ENCODE measurements at regions not wholly inside any gene's neighbourhood (a gene's known extent, or its start where the extent isn't known, plus 50 kb on each side); places are given as distances from the start of the nearest gene placed in this dataset.

DNA sequence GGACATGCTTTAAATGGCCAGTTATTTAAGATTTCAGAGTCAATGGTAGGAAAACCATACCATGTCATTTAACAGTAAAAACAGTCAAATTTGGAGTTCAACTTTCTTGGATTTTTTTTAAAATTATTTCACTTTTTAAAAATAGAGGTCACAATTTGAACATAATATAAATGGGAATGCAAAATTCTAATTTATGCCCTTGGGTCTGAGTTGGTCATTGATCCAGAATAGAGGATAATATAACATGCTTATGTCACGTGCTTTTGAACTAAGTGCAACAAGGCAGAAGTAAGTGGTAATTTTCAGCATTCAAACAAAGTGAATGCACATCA lies 113.1 kb upstream of the SLC35F3 start:
- TF ChIP-seq NFRKB (IDR thresholded peaks at IDR 0.05) (no peak), BHLHE40 (IDR thresholded peaks at IDR 0.05; ENCODE audit: borderline replicate concordance) (no peak), SP1 (IDR thresholded peaks at IDR 0.05) (no peak), FOXA1 (IDR thresholded peaks at IDR 0.05) (no peak), CTBP1 (IDR thresholded peaks at IDR 0.05; ENCODE audit: borderline replicate concordance) (no peak), FOXM1 (IDR thresholded peaks at IDR 0.05; ENCODE audit: borderline replicate concordance) (no peak), LEF1 (IDR thresholded peaks at IDR 0.05; ENCODE audit: borderline replicate concordance) (no peak), L3MBTL2 (conservative IDR thresholded peaks at IDR 0.05) (no peak), SUZ12 (IDR thresholded peaks at IDR 0.05) (no peak), FOXK2 (IDR thresholded peaks at IDR 0.05) (no peak)
